Naive thymus-derived CD4-positive, alpha-beta T cell (primary cell): ENCODE measurements at regions not wholly inside any gene's neighbourhood (a gene's known extent, or its start where the extent isn't known, plus 50 kb on each side); places are given as distances from the start of the nearest gene placed in this dataset.

ENCODE experiments used
- ATAC-seq: fragments of 150-1000 bp; cut with Tn5 transposase; 2 replicates; pipeline ENCODE4 v1.10.0; 2021; ENCODE audit warnings: mild to moderate bottlenecking, moderate library complexity
- CTCF ChIA-PET: fragments of 350-600 bp; sonication (Branson Sonifier 250); formaldehyde crosslinking; loops from one replicate; lab custom pipeline; 2021; ENCODE audit warnings: antibody characterized with exemption; lab: Charles Lee
- POLR2A ChIA-PET: fragments of 350-600 bp; sonication (Branson Sonifier 250); formaldehyde crosslinking; loops from one replicate; lab custom pipeline; 2021; ENCODE audit warnings: antibody characterized with exemption, inconsistent platforms; lab: Charles Lee
- DNase-seq, 9 donors: peaks; one replicate each; pipeline versions ENCODE4 v3.0.0 to v3.0.0-alpha.2; 2020 to 2022; ENCODE audit warnings: mixed read lengths in 1 of 9
- H3K27ac ChIP-seq: one replicate; pipeline ENCODE4 v1.7.0; 2013; ENCODE audit warnings: mild to moderate bottlenecking, low read depth, low read length, moderate library complexity
- H3K27me3 ChIP-seq, 2 donors: one replicate each; pipeline ENCODE4 v1.7.0; 2013; ENCODE audit warnings: low read length in 2 of 2, mild to moderate bottlenecking in 2 of 2, moderate library complexity in 2 of 2; ENCODE audit not compliant: control insufficient read depth in 2 of 2, insufficient read depth in 2 of 2
- H3K36me3 ChIP-seq, 3 experiments: 1 replicate in 2 of 3; 2 replicates in 1 of 3; pipeline ENCODE4 v1.7.0; 2013; ENCODE audit warnings: low read length in 3 of 3, mild to moderate bottlenecking in 3 of 3, moderate library complexity in 1 of 3; ENCODE audit not compliant: insufficient read depth in 3 of 3, control insufficient read depth in 2 of 3
- H3K4me1 ChIP-seq, 2 donors: one replicate each; pipeline ENCODE4 v1.7.0; 2013; ENCODE audit warnings: low read length in 2 of 2, mild to moderate bottlenecking in 2 of 2, moderate library complexity in 1 of 2; ENCODE audit not compliant: control insufficient read depth in 2 of 2, insufficient read depth in 2 of 2
- H3K4me3 ChIP-seq: 2 replicates; pipeline ENCODE4 v1.7.0; 2013; ENCODE audit warnings: mild to moderate bottlenecking, low read length
- H3K9me3 ChIP-seq, 3 experiments: 1 replicate in 2 of 3; 2 replicates in 1 of 3; pipeline ENCODE4 v1.7.0; 2013; ENCODE audit warnings: low read length in 3 of 3; ENCODE audit not compliant: control insufficient read depth in 2 of 3
- H3K27ac Mint-ChIP-seq, 9 donors: one replicate each; pipeline ENCODE4 v1.8.0; 2020 to 2022; ENCODE audit warnings: mixed read lengths in 9 of 9, mild to moderate bottlenecking in 8 of 9, moderate library complexity in 5 of 9, inconsistent platforms in 2 of 9
- H3K27me3 Mint-ChIP-seq, 5 donors: one replicate each; pipeline ENCODE4 v1.8.0; 2021 to 2022; ENCODE audit warnings: mixed read lengths in 5 of 5, mild to moderate bottlenecking in 1 of 5
- H3K36me3 Mint-ChIP-seq, 5 donors: one replicate each; pipeline ENCODE4 v1.8.0; 2020 to 2022; ENCODE audit warnings: mixed read lengths in 5 of 5, mild to moderate bottlenecking in 3 of 5, inconsistent platforms in 1 of 5
- H3K4me1 Mint-ChIP-seq, 7 donors: one replicate each; pipeline ENCODE4 v1.8.0; 2020 to 2022; ENCODE audit warnings: mixed read lengths in 7 of 7, mild to moderate bottlenecking in 3 of 7, inconsistent platforms in 1 of 7
- H3K4me3 Mint-ChIP-seq, 10 donors: one replicate each; pipeline ENCODE4 v1.8.0; 2020 to 2022; ENCODE audit warnings: mild to moderate bottlenecking in 10 of 10, mixed read lengths in 10 of 10, moderate library complexity in 6 of 10, inconsistent platforms in 2 of 10
- H3K9me3 Mint-ChIP-seq, 11 donors: one replicate each; pipeline ENCODE4 v1.8.0; 2020 to 2022; ENCODE audit warnings: mixed read lengths in 11 of 11, mild to moderate bottlenecking in 4 of 11, inconsistent platforms in 1 of 11, moderate library complexity in 1 of 11
- intact Hi-C, 2 donors: fragments of 100-400 bp; cut with micrococcal nuclease; formaldehyde crosslinking; loops; one replicate each; pipeline ENCODE4 v1.15.1; 2023

DNA sequence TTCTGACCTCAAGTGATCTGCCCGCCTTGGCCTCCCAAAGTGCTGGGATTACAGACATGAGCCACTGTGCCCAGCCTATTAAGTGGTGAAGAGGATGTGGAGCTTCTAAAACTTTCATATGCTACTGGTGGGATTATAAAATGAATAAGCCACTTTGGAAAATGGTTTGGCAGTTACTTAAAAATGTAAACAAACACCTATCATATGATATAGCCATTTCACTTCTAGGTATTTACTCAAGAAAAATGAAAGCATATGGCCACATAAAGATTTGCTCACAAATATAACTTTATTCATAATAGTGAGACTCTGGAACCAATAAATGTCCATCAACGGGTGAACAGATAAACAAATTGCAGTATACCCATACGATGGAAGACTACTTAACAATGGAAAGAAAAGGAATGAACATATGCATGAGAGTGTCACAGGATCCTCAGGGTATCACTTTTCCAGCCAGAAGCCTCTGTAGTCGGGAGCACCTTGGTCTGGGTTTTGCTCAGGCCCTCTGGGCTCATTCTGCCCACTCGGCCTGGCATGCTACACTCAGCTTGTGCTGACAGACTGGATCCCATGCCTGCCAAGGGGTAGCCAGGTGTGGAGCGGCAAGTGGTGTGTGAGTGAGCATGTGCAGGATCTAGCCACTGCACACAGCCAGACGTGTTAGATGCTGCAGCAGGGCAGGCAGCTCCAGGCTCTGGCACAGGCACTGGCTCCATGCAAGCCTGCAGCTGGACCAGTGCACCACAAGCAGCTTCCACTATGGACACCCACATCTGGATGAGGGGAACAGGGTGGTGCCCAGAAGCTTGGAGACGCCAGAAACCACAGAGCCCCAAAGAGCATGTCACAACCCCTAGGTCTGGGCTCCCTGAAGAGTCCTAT, 213.2 kb upstream of the DIO3 start:
- no peak for ATAC-seq
- peaks cover 3 to 31% (median 20%) of the 10 kb centered on the region in 5 donors for H3K27me3 Mint-ChIP-seq
- H3K4me1 ChIP-seq: no peaks in the 10 kb centered on the region
- H3K4me3 ChIP-seq: no peak overlapping the region
- DNase-seq: no peak
- peaks cover 0 to 11% (median 0%) of the 10 kb centered on the region in 3 experiments for H3K9me3 ChIP-seq
- H3K4me1 Mint-ChIP-seq: no peaks in the 10 kb centered on the region
- peaks cover 0 to 27% (median 12%) of the 10 kb centered on the region in 11 donors for H3K9me3 Mint-ChIP-seq
- no peak overlapping the region for H3K27ac Mint-ChIP-seq
- H3K27ac ChIP-seq: no peak overlapping the region
- intact Hi-C loops: no loop called here
- H3K36me3 ChIP-seq: no peaks in the 10 kb centered on the region
- CTCF ChIA-PET: interaction anchor here (0.7 kb wide), 1 partner anchor 217 kb away, joined by 3 read pairs; no protein-coding TSS in a partner anchor
- POLR2A ChIA-PET: interaction anchor here (0.6 kb wide), 1 partner anchor 64 kb away, joined by 3 read pairs; no protein-coding TSS in a partner anchor
- H3K27me3 ChIP-seq: no peaks in the 10 kb centered on the region
- H3K4me3 Mint-ChIP-seq: no peak overlapping the region
- peaks cover 0 to 5% (median 0%) of the 10 kb centered on the region in 5 donors for H3K36me3 Mint-ChIP-seq

DNA sequence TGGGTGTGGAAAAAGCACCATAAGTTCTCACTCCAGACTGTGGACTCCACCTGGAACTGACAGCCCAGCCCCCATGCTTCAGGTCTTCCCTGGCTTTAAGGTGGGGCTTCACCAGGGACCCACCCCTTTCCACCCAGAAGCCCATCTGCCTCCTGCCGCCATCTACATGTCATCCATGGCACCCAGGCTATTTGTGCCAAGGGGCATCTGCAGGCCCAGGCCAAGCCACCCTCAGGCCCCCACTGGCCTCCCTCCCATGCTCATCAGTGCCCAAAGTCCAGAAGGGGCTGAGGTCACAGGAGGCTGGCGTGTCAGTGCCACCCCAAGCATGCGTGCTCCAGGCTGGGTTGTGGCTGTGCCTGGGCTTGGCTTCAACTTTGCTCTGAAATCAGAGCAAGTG, 212.2 kb upstream of the DIO3 start:
- H3K27me3 ChIP-seq: no peaks in the 10 kb centered on the region
- Mint-ChIP-seq H3K9me3 (peaks cover 0 to 33% (median 12%) of the 10 kb centered on the region in 11 donors), H3K4me3 (no peak overlapping the region), H3K27ac (no peak overlapping the region), H3K27me3 (peaks cover 4 to 26% (median 14%) of the 10 kb centered on the region in 5 donors), H3K4me1 (no peaks in the 10 kb centered on the region), H3K36me3 (peaks cover 0 to 5% (median 1%) of the 10 kb centered on the region in 5 donors)
- intact Hi-C loops: no loop called here
- DNase-seq: no peak
- peaks cover 0 to 11% (median 0%) of the 10 kb centered on the region in 3 experiments for H3K9me3 ChIP-seq
- no peak for ATAC-seq
- CTCF ChIA-PET: no interaction called here
- H3K4me1 ChIP-seq: no peaks in the 10 kb centered on the region
- no peak overlapping the region for H3K4me3 ChIP-seq
- POLR2A ChIA-PET: no interaction called here
- H3K36me3 ChIP-seq: no peaks in the 10 kb centered on the region
- H3K27ac ChIP-seq: no peak overlapping the region

GRCh38 chr14:101350021-101350420, 211.3 kb upstream of the DIO3 start:
- H3K27ac Mint-ChIP-seq: no peak overlapping the region
- intact Hi-C loops: no loop called here
- DNase-seq: peak in 1 of 9 donors; percentile 4

GRCh38 chr14:101350691-101351090, 210.6 kb upstream of the DIO3 start:
- H3K4me3 Mint-ChIP-seq: no peak overlapping the region
- peak in 1 of 9 donors; percentile 9 for DNase-seq
- peaks cover 2 to 29% (median 13%) of the 10 kb centered on the region in 5 donors for H3K27me3 Mint-ChIP-seq
- H3K36me3 Mint-ChIP-seq: peaks cover 0 to 14% (median 4%) of the 10 kb centered on the region in 5 donors
- peaks cover 5 to 49% (median 17%) of the 10 kb centered on the region in 11 donors for H3K9me3 Mint-ChIP-seq
- no peak for ATAC-seq
- no peak overlapping the region for H3K27ac Mint-ChIP-seq
- ChIA-PET CTCF (no interaction called here), POLR2A (no interaction called here)
- H3K9me3 ChIP-seq: peaks cover 0 to 11% (median 0%) of the 10 kb centered on the region in 3 experiments
- no peaks in the 10 kb centered on the region for H3K4me1 ChIP-seq
- intact Hi-C loops: no loop called here
- no peaks in the 10 kb centered on the region for H3K4me1 Mint-ChIP-seq
- no peaks in the 10 kb centered on the region for H3K36me3 ChIP-seq
- no peaks in the 10 kb centered on the region for H3K27me3 ChIP-seq
- H3K27ac ChIP-seq: no peak overlapping the region
- H3K4me3 ChIP-seq: no peak overlapping the region

More at GRCh38 chr14:101350021-101350420, 211.3 kb upstream of the DIO3 start:
- ChIA-PET CTCF (no interaction called here), POLR2A (no interaction called here)
- H3K27me3 Mint-ChIP-seq: peaks cover 2 to 26% (median 13%) of the 10 kb centered on the region in 5 donors
- no peak for ATAC-seq
- H3K4me3 Mint-ChIP-seq: no peak overlapping the region
- Histone ChIP-seq H3K4me3 (no peak overlapping the region), H3K27me3 (no peaks in the 10 kb centered on the region), H3K27ac (no peak overlapping the region), H3K9me3 (peaks cover 0 to 11% (median 0%) of the 10 kb centered on the region in 3 experiments), H3K36me3 (no peaks in the 10 kb centered on the region), H3K4me1 (no peaks in the 10 kb centered on the region)
- H3K36me3 Mint-ChIP-seq: peaks cover 0 to 12% (median 4%) of the 10 kb centered on the region in 5 donors
- H3K4me1 Mint-ChIP-seq: no peaks in the 10 kb centered on the region
- H3K9me3 Mint-ChIP-seq: peaks cover 3 to 42% (median 17%) of the 10 kb centered on the region in 11 donors

GRCh38 chr14:101351146-101351545, 210.1 kb upstream of the DIO3 start:
- Mint-ChIP-seq H3K27me3 (peaks cover under 1 to 33% (median 13%) of the 10 kb centered on the region in 5 donors), H3K36me3 (peaks cover 0 to 14% (median 4%) of the 10 kb centered on the region in 5 donors), H3K27ac (no peak overlapping the region), H3K4me1 (no peaks in the 10 kb centered on the region), H3K9me3 (peaks cover 5 to 51% (median 15%) of the 10 kb centered on the region in 11 donors), H3K4me3 (no peak overlapping the region)
- ChIA-PET POLR2A (no interaction called here), CTCF (no interaction called here)
- Histone ChIP-seq H3K4me3 (no peak overlapping the region), H3K9me3 (peaks cover 0 to 11% (median 0%) of the 10 kb centered on the region in 3 experiments), H3K27me3 (no peaks in the 10 kb centered on the region), H3K4me1 (no peaks in the 10 kb centered on the region), H3K36me3 (no peaks in the 10 kb centered on the region), H3K27ac (no peak overlapping the region)
- ATAC-seq (no peak), DNase-seq (peak in 1 of 9 donors; percentile 2)
- intact Hi-C loops: no loop called here

DNA sequence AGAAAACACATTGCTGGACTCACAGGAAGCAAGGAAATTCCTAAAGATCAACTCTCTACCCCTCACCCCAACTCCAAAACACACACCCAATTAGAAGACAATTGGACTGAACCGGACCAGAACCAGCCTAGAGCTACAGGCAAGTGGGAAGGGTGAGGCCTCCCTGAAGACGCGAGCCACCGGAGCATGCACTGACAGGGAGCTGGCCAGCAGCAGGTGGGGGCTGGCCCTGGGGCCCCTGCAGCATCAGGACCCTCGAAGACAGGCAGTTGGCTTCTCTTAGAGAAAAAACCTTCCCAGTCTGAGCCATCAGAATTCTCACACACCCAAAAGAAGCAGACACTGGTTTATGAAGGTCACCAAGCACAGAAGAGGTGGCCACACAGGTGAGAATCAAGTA, 209.5 kb upstream of the DIO3 start:
- ATAC-seq: no peak
- H3K27me3 ChIP-seq: no peaks in the 10 kb centered on the region
- intact Hi-C loops: no loop called here
- peaks cover 0 to 11% (median 0%) of the 10 kb centered on the region in 3 experiments for H3K9me3 ChIP-seq
- ChIA-PET POLR2A (no interaction called here), CTCF (no interaction called here)
- H3K4me1 ChIP-seq: no peaks in the 10 kb centered on the region
- Mint-ChIP-seq H3K27me3 (peaks cover 0 to 38% (median 18%) of the 10 kb centered on the region in 5 donors), H3K36me3 (peaks cover 0 to 14% (median 4%) of the 10 kb centered on the region in 5 donors), H3K27ac (no peak overlapping the region), H3K4me1 (no peaks in the 10 kb centered on the region), H3K9me3 (peaks cover 5 to 57% (median 17%) of the 10 kb centered on the region in 11 donors), H3K4me3 (no peak overlapping the region)
- H3K4me3 ChIP-seq: no peak overlapping the region
- peak in 1 of 9 donors; percentile 4 for DNase-seq
- H3K27ac ChIP-seq: no peak overlapping the region
- no peaks in the 10 kb centered on the region for H3K36me3 ChIP-seq
